ENCODE measurements at regions not wholly inside any gene's neighbourhood (a gene's known extent, or its start where the extent isn't known, plus 50 kb on each side); places are given as distances from the start of the nearest gene placed in this dataset.

DNA sequence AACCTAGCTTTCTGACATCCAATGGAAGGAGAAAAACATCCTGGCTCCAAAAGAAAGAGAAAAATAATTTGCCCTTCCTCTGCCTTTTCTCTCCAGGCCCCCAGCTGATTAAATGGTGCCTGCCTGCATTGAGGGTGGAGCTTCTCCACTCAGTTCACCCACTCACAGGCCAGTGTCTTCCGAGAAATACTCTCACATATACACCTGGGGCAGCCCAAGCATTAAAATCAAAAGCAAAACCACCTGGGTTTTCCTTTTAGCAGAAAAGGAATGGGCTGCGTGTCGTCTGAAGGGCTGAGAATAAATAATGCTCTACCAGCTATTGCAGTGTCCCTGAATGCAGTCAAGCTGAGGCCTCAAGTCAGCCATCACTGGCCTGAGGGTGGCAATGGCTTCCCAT lies 1143.8 kb upstream of the TENM4 start:
- TF ChIP-seq ZFX (IDR thresholded peaks at IDR 0.05; ENCODE audit: borderline replicate concordance) = no peak
- TF ChIP-seq, protein P1, sequence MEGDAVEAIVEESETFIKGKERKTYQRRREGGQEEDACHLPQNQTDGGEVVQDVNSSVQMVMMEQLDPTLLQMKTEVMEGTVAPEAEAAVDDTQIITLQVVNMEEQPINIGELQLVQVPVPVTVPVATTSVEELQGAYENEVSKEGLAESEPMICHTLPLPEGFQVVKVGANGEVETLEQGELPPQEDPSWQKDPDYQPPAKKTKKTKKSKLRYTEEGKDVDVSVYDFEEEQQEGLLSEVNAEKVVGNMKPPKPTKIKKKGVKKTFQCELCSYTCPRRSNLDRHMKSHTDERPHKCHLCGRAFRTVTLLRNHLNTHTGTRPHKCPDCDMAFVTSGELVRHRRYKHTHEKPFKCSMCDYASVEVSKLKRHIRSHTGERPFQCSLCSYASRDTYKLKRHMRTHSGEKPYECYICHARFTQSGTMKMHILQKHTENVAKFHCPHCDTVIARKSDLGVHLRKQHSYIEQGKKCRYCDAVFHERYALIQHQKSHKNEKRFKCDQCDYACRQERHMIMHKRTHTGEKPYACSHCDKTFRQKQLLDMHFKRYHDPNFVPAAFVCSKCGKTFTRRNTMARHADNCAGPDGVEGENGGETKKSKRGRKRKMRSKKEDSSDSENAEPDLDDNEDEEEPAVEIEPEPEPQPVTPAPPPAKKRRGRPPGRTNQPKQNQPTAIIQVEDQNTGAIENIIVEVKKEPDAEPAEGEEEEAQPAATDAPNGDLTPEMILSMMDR (IDR thresholded peaks at IDR 0.05) = no peak
- no peak overlapping the region for H3K27ac ChIP-seq

DNA sequence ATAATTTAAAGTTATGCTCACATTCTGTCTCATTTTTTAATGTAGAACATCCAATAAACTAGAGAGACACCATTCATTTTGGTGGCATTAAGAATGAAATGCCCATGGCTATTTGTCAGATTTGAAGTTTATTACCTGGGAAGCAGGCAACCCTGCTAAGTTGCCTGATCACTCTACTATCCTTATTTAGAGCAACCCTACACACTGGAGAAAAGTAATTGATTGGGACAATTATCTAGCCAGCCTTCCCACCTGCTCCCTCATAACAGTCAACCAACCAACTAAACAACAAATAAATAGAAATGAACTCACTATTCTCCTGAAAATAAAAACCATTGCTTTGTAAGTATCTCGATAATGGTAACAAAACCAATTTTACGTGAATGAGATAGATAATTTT lies 1129.0 kb upstream of the TENM4 start:
- no peak overlapping the region for H3K27ac ChIP-seq

DNA sequence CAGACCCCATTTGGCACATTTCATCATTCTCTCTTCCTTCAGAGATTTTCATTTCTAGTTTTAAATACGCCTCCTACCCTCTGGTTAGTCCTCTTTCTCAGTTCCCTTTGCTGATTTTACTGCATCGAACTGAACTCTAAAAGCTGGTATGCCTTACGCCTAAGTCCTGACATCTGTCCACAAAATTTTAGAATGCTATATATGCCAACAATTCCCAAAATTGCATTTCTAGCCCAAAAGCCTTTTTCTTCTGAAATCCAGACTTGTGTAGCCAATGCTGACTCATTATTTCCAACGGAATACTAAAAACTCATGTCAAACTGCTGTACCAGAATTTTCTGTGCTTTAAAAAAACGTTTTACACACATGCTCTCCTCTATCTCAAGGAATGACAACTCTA lies 1124.4 kb upstream of the TENM4 start:
- H3K27ac ChIP-seq = no peak overlapping the region
- no peak for TF ChIP-seq ZFX (IDR thresholded peaks at IDR 0.05; ENCODE audit: borderline replicate concordance)
- TF ChIP-seq, protein P1 (IDR thresholded peaks at IDR 0.05) = no peak

More for the DNA sequence above, 1129.0 kb upstream of the TENM4 start:
- TF ChIP-seq ZFX (IDR thresholded peaks at IDR 0.05; ENCODE audit: borderline replicate concordance) = no peak
- TF ChIP-seq, protein P1 (IDR thresholded peaks at IDR 0.05) = no peak

DNA sequence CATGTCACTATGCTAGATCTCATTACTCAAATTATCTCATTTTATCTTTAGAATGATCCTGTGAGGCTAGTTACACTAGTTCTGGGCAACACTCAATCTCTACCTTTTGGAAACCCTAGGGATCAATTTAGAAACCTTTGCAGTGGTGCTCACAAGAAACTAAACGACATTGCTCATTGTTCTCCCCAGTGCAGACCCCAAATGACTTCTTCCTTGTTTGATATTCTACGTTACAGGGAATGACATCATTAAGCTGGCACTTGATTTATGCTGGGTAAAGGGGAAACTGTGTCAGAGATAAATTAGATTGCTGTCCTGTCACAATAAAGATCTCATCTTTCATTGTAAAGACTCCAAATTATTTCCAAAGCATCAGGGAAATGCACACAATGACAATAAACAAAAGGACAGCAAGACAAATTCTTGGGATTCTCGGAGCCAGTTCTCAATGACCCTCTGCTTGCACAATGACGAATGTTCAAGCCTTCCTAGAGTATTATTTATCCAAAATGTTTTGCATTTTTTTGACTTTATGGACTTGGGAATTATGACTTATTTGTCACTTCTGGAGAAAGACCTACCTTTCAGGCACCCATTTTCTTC lies 1121.8 kb upstream of the TENM4 start:
- no peak for TF ChIP-seq ZFX (IDR thresholded peaks at IDR 0.05; ENCODE audit: borderline replicate concordance)
- TF ChIP-seq, protein P1 (IDR thresholded peaks at IDR 0.05) = no peak
- no peak overlapping the region for H3K27ac ChIP-seq

- TF ChIP-seq, protein P1 (IDR thresholded peaks at IDR 0.05) = no peak
- TF ChIP-seq ZFX (IDR thresholded peaks at IDR 0.05; ENCODE audit: borderline replicate concordance) = no peak
Measured at GRCh38 chr11:80559942-80560341, 1119.1 kb upstream of the TENM4 start.

DNA sequence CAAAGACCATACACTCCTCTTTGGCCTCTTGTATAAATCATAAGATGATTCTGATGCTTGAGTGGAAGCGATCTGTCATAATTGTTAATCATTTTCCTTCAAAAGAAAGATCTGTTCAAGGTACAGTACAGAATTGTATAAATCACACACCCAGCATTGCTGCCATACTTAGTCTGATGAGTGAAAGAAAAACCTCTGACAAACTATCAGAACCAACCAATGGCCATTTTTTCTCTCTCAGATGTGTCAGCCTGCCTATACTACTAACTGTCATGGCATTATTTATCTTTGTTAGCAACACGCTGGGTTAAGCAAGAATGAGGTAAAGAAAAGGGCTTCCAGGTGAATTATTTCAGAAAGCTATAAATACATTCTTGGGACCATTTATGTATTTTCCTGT lies 1112.7 kb upstream of the TENM4 start:
- no peak overlapping the region for H3K27ac ChIP-seq
- TF ChIP-seq, protein P1 (IDR thresholded peaks at IDR 0.05) = no peak
- TF ChIP-seq ZFX (IDR thresholded peaks at IDR 0.05; ENCODE audit: borderline replicate concordance) = no peak

More at GRCh38 chr11:80559942-80560341, 1119.1 kb upstream of the TENM4 start:
- H3K27ac ChIP-seq = no peak overlapping the region

- TF ChIP-seq, protein P1 (IDR thresholded peaks at IDR 0.05) = no peak
- no peak for TF ChIP-seq ZFX (IDR thresholded peaks at IDR 0.05; ENCODE audit: borderline replicate concordance)
- H3K27ac ChIP-seq = no peak overlapping the region
Measured at GRCh38 chr11:80542704-80543103, 1101.9 kb upstream of the TENM4 start.
